ENCODE measurements at regions not wholly inside any gene's neighbourhood (a gene's known extent, or its start where the extent isn't known, plus 50 kb on each side); places are given as distances from the start of the nearest gene placed in this dataset.

DNA sequence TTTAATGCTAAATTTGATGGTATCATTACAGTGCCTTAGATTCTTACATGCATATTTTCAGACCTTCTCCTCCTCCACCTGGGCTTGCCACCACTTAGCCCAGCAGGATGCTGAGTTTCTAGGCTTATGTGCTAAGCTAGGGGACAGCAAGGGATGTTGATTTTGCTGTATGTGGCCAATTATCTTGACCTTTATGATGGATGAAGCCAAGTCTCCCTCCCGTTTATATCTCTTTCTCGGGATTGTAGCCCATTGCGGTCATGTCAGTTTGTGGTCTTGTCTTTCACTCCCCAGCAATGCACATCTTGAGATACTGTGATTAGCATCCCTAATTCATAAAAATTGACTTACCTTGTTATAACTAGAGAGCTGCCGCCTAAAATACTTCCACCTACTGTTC, 278.7 kb upstream of the SOX2 start:
- CTCF ChIA-PET = no interaction called here
- DNase-seq = no peak

DNA sequence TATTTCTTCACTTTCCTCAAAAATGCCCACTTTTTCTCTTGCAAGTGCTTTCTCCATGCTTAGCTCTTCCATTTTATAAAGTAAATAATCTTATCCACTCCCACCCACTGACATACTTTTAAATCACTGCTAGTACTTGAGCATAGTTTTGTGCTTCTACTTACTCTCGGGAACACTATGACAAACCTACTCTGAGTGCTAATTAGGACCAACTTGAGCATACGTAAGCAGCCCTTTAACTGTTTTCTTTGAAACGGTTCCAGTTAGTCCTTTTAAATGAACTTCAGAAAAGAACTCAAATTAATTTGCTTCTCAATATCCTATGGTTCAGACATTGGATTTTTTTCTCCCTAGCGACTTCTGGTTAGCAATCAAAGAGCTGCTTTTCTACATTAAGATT, 280.0 kb upstream of the SOX2 start:
- Mint-ChIP-seq H3K4me1 (no peaks in the 10 kb centered on the region), H3K27me3 (peaks cover 0 to 2% of the 10 kb centered on the region in 2 donors), H3K9me3 (peaks cover 5 to 41% (median 13%) of the 10 kb centered on the region in 5 donors), H3K27ac (no peak overlapping the region), H3K4me3 (no peak overlapping the region), H3K36me3 (peaks cover 0 to 2% (median 0%) of the 10 kb centered on the region in 3 donors)
- DNase-seq = no peak
- H3K27ac ChIP-seq (ENCODE audit: low read depth, low read length) = no peak overlapping the region
- H3K4me3 ChIP-seq (ENCODE audit: low read length) = no peak overlapping the region
- H3K4me1 ChIP-seq (ENCODE audit: insufficient read depth, low read length) = no peaks in the 10 kb centered on the region
- no peaks in the 10 kb centered on the region for H3K27me3 ChIP-seq (ENCODE audit: insufficient read depth, low read length, poor library complexity, severe bottlenecking)
- CTCF ChIA-PET = no interaction called here
- H3K9me3 ChIP-seq (ENCODE audit: low read length) = no peaks in the 10 kb centered on the region
- POLR2A ChIA-PET = no interaction called here
- H3K36me3 ChIP-seq (ENCODE audit: insufficient read depth, low read length) = no peaks in the 10 kb centered on the region

More for the DNA sequence above, 278.7 kb upstream of the SOX2 start:
- H3K4me1 Mint-ChIP-seq = no peaks in the 10 kb centered on the region
- H3K27me3 Mint-ChIP-seq = peaks cover 0 to 2% of the 10 kb centered on the region in 2 donors
- peaks cover 5 to 37% (median 13%) of the 10 kb centered on the region in 5 donors for H3K9me3 Mint-ChIP-seq
- Histone ChIP-seq H3K36me3 (ENCODE audit: insufficient read depth, low read length) (no peaks in the 10 kb centered on the region), H3K27me3 (ENCODE audit: insufficient read depth, low read length, poor library complexity, severe bottlenecking) (no peaks in the 10 kb centered on the region), H3K4me1 (ENCODE audit: insufficient read depth, low read length) (no peaks in the 10 kb centered on the region), H3K4me3 (ENCODE audit: low read length) (no peak overlapping the region), H3K9me3 (ENCODE audit: low read length) (no peaks in the 10 kb centered on the region), H3K27ac (ENCODE audit: low read depth, low read length) (no peak overlapping the region)
- peaks cover 0 to 2% (median 0%) of the 10 kb centered on the region in 3 donors for H3K36me3 Mint-ChIP-seq
- POLR2A ChIA-PET = no interaction called here
- no peak overlapping the region for H3K27ac Mint-ChIP-seq
- H3K4me3 Mint-ChIP-seq = no peak overlapping the region

DNA sequence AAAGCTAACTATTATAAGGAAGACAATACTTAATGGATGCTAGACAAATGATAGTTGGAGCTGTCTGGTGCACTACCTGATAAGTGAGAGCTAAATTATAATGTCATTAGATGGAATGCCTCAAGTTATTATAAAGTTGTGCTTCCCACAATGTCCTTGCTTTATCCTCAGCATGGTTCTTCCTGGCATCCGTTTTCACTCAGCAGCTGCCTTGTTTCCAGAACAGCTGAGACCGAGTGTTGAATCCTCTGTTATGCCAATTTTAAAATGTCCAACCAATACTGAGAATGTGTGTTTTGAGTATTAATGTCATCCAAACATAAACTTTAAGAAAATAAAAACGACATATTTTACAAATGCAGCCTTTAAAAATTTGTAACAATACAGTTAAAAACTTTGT, 286.7 kb upstream of the SOX2 start:
- Histone ChIP-seq H3K4me3 (ENCODE audit: low read length) (no peak overlapping the region), H3K36me3 (ENCODE audit: insufficient read depth, low read length) (no peaks in the 10 kb centered on the region), H3K4me1 (ENCODE audit: insufficient read depth, low read length) (no peaks in the 10 kb centered on the region), H3K9me3 (ENCODE audit: low read length) (no peaks in the 10 kb centered on the region), H3K27ac (ENCODE audit: low read depth, low read length) (no peak overlapping the region), H3K27me3 (ENCODE audit: insufficient read depth, low read length, poor library complexity, severe bottlenecking) (no peaks in the 10 kb centered on the region)
- Mint-ChIP-seq H3K27me3 (no peaks in the 10 kb centered on the region), H3K4me1 (no peaks in the 10 kb centered on the region), H3K27ac (no peak overlapping the region), H3K36me3 (peaks cover 0 to 2% (median 0%) of the 10 kb centered on the region in 3 donors), H3K9me3 (peaks cover 2 to 43% (median 20%) of the 10 kb centered on the region in 5 donors), H3K4me3 (no peak overlapping the region)
- no peak for DNase-seq
- POLR2A ChIA-PET = no interaction called here
- CTCF ChIA-PET = no interaction called here

GRCh38 chr3:181418233-181418632, 293.5 kb upstream of the SOX2 start:
- Mint-ChIP-seq H3K9me3 (peaks cover 0 to 28% (median 10%) of the 10 kb centered on the region in 5 donors), H3K36me3 (no peaks in the 10 kb centered on the region), H3K4me1 (no peaks in the 10 kb centered on the region), H3K4me3 (no peak overlapping the region), H3K27ac (no peak overlapping the region), H3K27me3 (no peaks in the 10 kb centered on the region)
- H3K4me3 ChIP-seq (ENCODE audit: low read length) = no peak overlapping the region
- ChIA-PET POLR2A (no interaction called here), CTCF (no interaction called here)
- H3K36me3 ChIP-seq (ENCODE audit: insufficient read depth, low read length) = no peaks in the 10 kb centered on the region
- no peak for DNase-seq
- no peaks in the 10 kb centered on the region for H3K4me1 ChIP-seq (ENCODE audit: insufficient read depth, low read length)
- no peaks in the 10 kb centered on the region for H3K27me3 ChIP-seq (ENCODE audit: insufficient read depth, low read length, poor library complexity, severe bottlenecking)
- no peaks in the 10 kb centered on the region for H3K9me3 ChIP-seq (ENCODE audit: low read length)
- no peak overlapping the region for H3K27ac ChIP-seq (ENCODE audit: low read depth, low read length)

- no peak for DNase-seq
- Histone ChIP-seq H3K4me3 (ENCODE audit: low read length) (no peak overlapping the region), H3K36me3 (ENCODE audit: insufficient read depth, low read length) (no peaks in the 10 kb centered on the region), H3K4me1 (ENCODE audit: insufficient read depth, low read length) (no peaks in the 10 kb centered on the region), H3K27ac (ENCODE audit: low read depth, low read length) (no peak overlapping the region), H3K27me3 (ENCODE audit: insufficient read depth, low read length, poor library complexity, severe bottlenecking) (no peaks in the 10 kb centered on the region), H3K9me3 (ENCODE audit: low read length) (no peaks in the 10 kb centered on the region)
- H3K4me1 Mint-ChIP-seq = no peaks in the 10 kb centered on the region
- POLR2A ChIA-PET = no interaction called here
- no peak overlapping the region for H3K4me3 Mint-ChIP-seq
- H3K27me3 Mint-ChIP-seq = no peaks in the 10 kb centered on the region
- no peak overlapping the region for H3K27ac Mint-ChIP-seq
- H3K9me3 Mint-ChIP-seq = peaks cover 0 to 24% (median 10%) of the 10 kb centered on the region in 5 donors
- CTCF ChIA-PET = no interaction called here
- H3K36me3 Mint-ChIP-seq = no peaks in the 10 kb centered on the region
These were observed 294.0 kb upstream of the SOX2 start for GRCh38 chr3:181417748-181418147.

DNA sequence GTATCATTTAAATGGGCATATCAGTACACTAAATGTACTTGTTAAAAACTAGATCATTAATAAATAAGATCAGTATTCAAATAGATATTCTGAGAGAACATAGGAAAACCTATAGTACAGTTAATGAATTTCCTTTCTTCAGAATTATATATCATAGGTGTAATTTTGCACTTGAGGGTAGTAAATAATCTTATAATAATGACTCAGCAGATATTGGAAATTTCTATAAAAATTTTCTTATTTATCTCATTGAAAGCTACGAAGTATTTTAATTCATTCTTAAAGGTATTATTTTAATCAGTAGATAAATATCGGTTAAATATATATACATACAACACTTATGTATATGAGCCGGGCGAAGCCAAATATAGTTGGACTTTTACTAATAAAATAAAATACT, 300.9 kb upstream of the SOX2 start:
- Mint-ChIP-seq H3K4me3 (no peak overlapping the region), H3K27me3 (no peaks in the 10 kb centered on the region), H3K27ac (no peak overlapping the region), H3K36me3 (peaks cover 0 to 2% (median 0%) of the 10 kb centered on the region in 3 donors), H3K9me3 (peaks cover 4 to 23% (median 8%) of the 10 kb centered on the region in 5 donors), H3K4me1 (no peaks in the 10 kb centered on the region)
- Histone ChIP-seq H3K4me1 (ENCODE audit: insufficient read depth, low read length) (no peaks in the 10 kb centered on the region), H3K27me3 (ENCODE audit: insufficient read depth, low read length, poor library complexity, severe bottlenecking) (no peaks in the 10 kb centered on the region), H3K36me3 (ENCODE audit: insufficient read depth, low read length) (no peaks in the 10 kb centered on the region), H3K27ac (ENCODE audit: low read depth, low read length) (no peak overlapping the region), H3K4me3 (ENCODE audit: low read length) (no peak overlapping the region), H3K9me3 (ENCODE audit: low read length) (no peaks in the 10 kb centered on the region)
- no peak for DNase-seq
- POLR2A ChIA-PET = no interaction called here
- CTCF ChIA-PET = no interaction called here

GRCh38 chr3:181403876-181404660, 307.7 kb upstream of the SOX2 start:
- no peaks in the 10 kb centered on the region for H3K4me1 ChIP-seq (ENCODE audit: insufficient read depth, low read length)
- H3K36me3 ChIP-seq (ENCODE audit: insufficient read depth, low read length) = no peaks in the 10 kb centered on the region
- CTCF ChIA-PET = no interaction called here
- H3K36me3 Mint-ChIP-seq = no peaks in the 10 kb centered on the region
- no peaks in the 10 kb centered on the region for H3K9me3 ChIP-seq (ENCODE audit: low read length)
- H3K27me3 Mint-ChIP-seq = no peaks in the 10 kb centered on the region
- H3K4me3 ChIP-seq (ENCODE audit: low read length) = no peak overlapping the region
- peaks cover 13 to 34% (median 18%) of the 10 kb centered on the region in 5 donors for H3K9me3 Mint-ChIP-seq
- H3K27ac ChIP-seq (ENCODE audit: low read depth, low read length) = no peak overlapping the region
- no peaks in the 10 kb centered on the region for H3K27me3 ChIP-seq (ENCODE audit: insufficient read depth, low read length, poor library complexity, severe bottlenecking)
- no peak for DNase-seq
- no peaks in the 10 kb centered on the region for H3K4me1 Mint-ChIP-seq
- no peak overlapping the region for H3K27ac Mint-ChIP-seq
- no peak overlapping the region for H3K4me3 Mint-ChIP-seq
- POLR2A ChIA-PET = no interaction called here

- H3K9me3 Mint-ChIP-seq = peaks cover 8 to 26% (median 19%) of the 10 kb centered on the region in 5 donors
- POLR2A ChIA-PET = no interaction called here
These were observed 309.4 kb upstream of the SOX2 start for GRCh38 chr3:181402347-181402746.

More at GRCh38 chr3:181402347-181402746, 309.4 kb upstream of the SOX2 start:
- Mint-ChIP-seq H3K36me3 (no peaks in the 10 kb centered on the region), H3K27ac (no peak overlapping the region), H3K4me1 (no peaks in the 10 kb centered on the region), H3K27me3 (no peaks in the 10 kb centered on the region), H3K4me3 (no peak overlapping the region)
- Histone ChIP-seq H3K4me3 (ENCODE audit: low read length) (no peak overlapping the region), H3K9me3 (ENCODE audit: low read length) (no peaks in the 10 kb centered on the region), H3K36me3 (ENCODE audit: insufficient read depth, low read length) (no peaks in the 10 kb centered on the region), H3K27me3 (ENCODE audit: insufficient read depth, low read length, poor library complexity, severe bottlenecking) (no peaks in the 10 kb centered on the region), H3K4me1 (ENCODE audit: insufficient read depth, low read length) (no peaks in the 10 kb centered on the region), H3K27ac (ENCODE audit: low read depth, low read length) (no peak overlapping the region)
- no peak for DNase-seq
- CTCF ChIA-PET = no interaction called here

Measured in CD8-positive, alpha-beta memory T cell (primary cell).